ENCODE measurements at regions not wholly inside any gene's neighbourhood (a gene's known extent, or its start where the extent isn't known, plus 50 kb on each side); places are given as distances from the start of the nearest gene placed in this dataset.

- peaks cover 0 to 6% (median 0%) of the 10 kb centered on the region in 3 donors for H3K9me3 ChIP-seq
- no peaks in the 10 kb centered on the region for H3K27me3 ChIP-seq
- no peaks in the 10 kb centered on the region for H3K4me1 ChIP-seq
- H3K4me3 ChIP-seq, result no peak overlapping the region
- no peak for DNase-seq
- no peaks in the 10 kb centered on the region for H3K36me3 ChIP-seq
- 83 to 88% methylated on average over 3 of the region's 3 CpGs for WGBS, 2 donors
- no peak for TF ChIP-seq CTCF (IDR thresholded peaks at IDR 0.05)
- TF ChIP-seq POLR2A (IDR thresholded peaks at IDR 0.05), result no peak
- H3K27ac ChIP-seq, result no peak overlapping the region
- intact Hi-C loops (cut with DNase I), result no loop called here
These were observed 2041.4 kb downstream of the PCDH9 start for GRCh38 chr13:65188721-65189120.

- DNase-seq, result no peak
- Histone ChIP-seq H3K9me3 (no peaks in the 10 kb centered on the region), H3K27me3 (no peaks in the 10 kb centered on the region), H3K27ac (no peak overlapping the region), H3K4me3 (no peak overlapping the region), H3K36me3 (no peaks in the 10 kb centered on the region), H3K4me1 (no peaks in the 10 kb centered on the region)
- intact Hi-C loops (cut with DNase I), result no loop called here
- TF ChIP-seq POLR2A (IDR thresholded peaks at IDR 0.05) (no peak), CTCF (IDR thresholded peaks at IDR 0.05) (no peak)
- 35 to 53% methylated on average over 3 of the region's 3 CpGs for WGBS, 2 donors
These were observed 2062.1 kb downstream of the PCDH9 start for GRCh38 chr13:65168026-65168425.

DNA sequence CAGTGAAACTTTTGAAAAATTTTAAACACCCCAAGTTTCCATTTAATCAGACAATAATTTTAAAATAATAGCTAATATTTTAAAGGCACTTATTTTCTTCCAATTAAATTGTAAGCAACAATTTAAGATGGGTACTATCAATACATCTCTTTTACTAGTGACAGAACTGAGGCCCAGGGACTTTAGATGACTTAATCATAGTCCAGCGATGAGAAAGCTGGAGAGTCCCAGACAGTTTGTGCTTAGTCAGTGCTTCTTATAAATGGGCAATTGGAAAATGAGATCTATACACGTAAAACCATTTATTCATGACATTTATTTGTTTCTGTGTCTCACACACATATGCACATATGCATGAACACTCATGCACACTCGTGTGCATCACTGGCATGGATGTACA, 2063.5 kb downstream of the PCDH9 start:
- intact Hi-C loops (cut with DNase I), result no loop called here
- Histone ChIP-seq H3K4me1 (no peaks in the 10 kb centered on the region), H3K27me3 (no peaks in the 10 kb centered on the region), H3K4me3 (no peak overlapping the region), H3K27ac (no peak overlapping the region), H3K36me3 (no peaks in the 10 kb centered on the region), H3K9me3 (no peaks in the 10 kb centered on the region)
- 61 to 78% methylated on average over 3 of the region's 3 CpGs for WGBS, 2 donors
- no peak for DNase-seq
- TF ChIP-seq POLR2A (IDR thresholded peaks at IDR 0.05), result no peak
- no peak for TF ChIP-seq CTCF (IDR thresholded peaks at IDR 0.05)

GRCh38 chr13:65159803-65160202, 2070.3 kb downstream of the PCDH9 start:
- TF ChIP-seq CTCF (IDR thresholded peaks at IDR 0.05), result no peak
- no peak for TF ChIP-seq POLR2A (IDR thresholded peaks at IDR 0.05)
- Histone ChIP-seq H3K4me1 (no peaks in the 10 kb centered on the region), H3K4me3 (no peak overlapping the region), H3K9me3 (no peaks in the 10 kb centered on the region), H3K36me3 (no peaks in the 10 kb centered on the region), H3K27ac (no peak overlapping the region), H3K27me3 (no peaks in the 10 kb centered on the region)
- no peak for DNase-seq
- WGBS, 2 donors, result 41 to 47% methylated on average over 3 of the region's 3 CpGs
- intact Hi-C loops (cut with DNase I), result no loop called here

- H3K9me3 ChIP-seq, result no peaks in the 10 kb centered on the region
- H3K4me3 ChIP-seq, result no peak overlapping the region
- no peaks in the 10 kb centered on the region for H3K4me1 ChIP-seq
- no peak overlapping the region for H3K27ac ChIP-seq
- H3K27me3 ChIP-seq, result no peaks in the 10 kb centered on the region
- H3K36me3 ChIP-seq, result no peaks in the 10 kb centered on the region
- no peak for DNase-seq
- 68 to 74% methylated on average over 2 of the region's 2 CpGs for WGBS, 2 donors
- intact Hi-C loops (cut with DNase I), result no loop called here
- TF ChIP-seq POLR2A (IDR thresholded peaks at IDR 0.05) (no peak), CTCF (IDR thresholded peaks at IDR 0.05) (no peak)
These were observed 2074.3 kb downstream of the PCDH9 start for GRCh38 chr13:65155861-65156260.
